ENCODE measurements at regions not wholly inside any gene's neighbourhood (a gene's known extent, or its start where the extent isn't known, plus 50 kb on each side); places are given as distances from the start of the nearest gene placed in this dataset.

DNA sequence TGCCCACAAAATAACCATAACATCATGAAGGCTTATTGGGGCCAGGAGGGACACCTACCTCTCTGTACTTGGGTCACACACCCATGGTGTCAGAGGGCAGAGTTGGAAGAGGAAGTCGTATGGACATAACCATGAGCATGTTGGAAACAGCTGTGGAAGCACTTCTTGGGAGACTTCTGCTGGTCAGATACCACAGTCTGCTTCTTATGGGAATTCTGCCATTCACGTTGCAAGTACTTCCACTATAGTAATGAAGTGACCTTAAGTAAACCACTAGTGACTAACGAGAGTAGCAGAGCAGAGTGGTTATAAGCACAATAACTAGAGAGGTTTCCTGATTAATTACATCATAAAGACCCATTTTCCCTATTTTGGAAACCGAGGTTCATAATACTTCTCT is 61.1 kb upstream of the TFPI start:
- Histone ChIP-seq H3K9me3 (ENCODE audit: control insufficient read depth in 4 of 4, low read length in 3 of 4) (no peaks in the 10 kb centered on the region), H3K9ac (ENCODE audit: low read depth in 1 of 2, low read length in 2 of 2) (no peak overlapping the region), H3K4me1 (ENCODE audit: control insufficient read depth in 4 of 4, insufficient read depth in 4 of 4, low read length in 3 of 4) (no peaks in the 10 kb centered on the region), H3K27ac (ENCODE audit: low read depth in 1 of 2, low read length in 2 of 2) (no peak overlapping the region), H3K36me3 (ENCODE audit: control insufficient read depth in 4 of 4, insufficient read depth in 3 of 4, low read depth in 1 of 4, low read length in 3 of 4) (no peaks in the 10 kb centered on the region), H3K4me3 (ENCODE audit: low read depth in 1 of 3, low read length in 3 of 3) (no peak overlapping the region), H3K27me3 (ENCODE audit: control insufficient read depth in 4 of 4, insufficient read depth in 4 of 4, low read length in 3 of 4) (no peaks in the 10 kb centered on the region)
- TF ChIP-seq RAD21 (IDR thresholded peaks at IDR 0.05) = peak in 1 of 2 donors; percentile 26
- TF ChIP-seq EGR1 (IDR thresholded peaks at IDR 0.05; ENCODE audit: low read depth in 2 of 2) = no peak
- no peak for DNase-seq (ENCODE audit: low spot score)
- 76% methylated on average over 4 of the region's 4 CpGs for WGBS

- H3K27ac ChIP-seq (ENCODE audit: low read depth in 1 of 2, low read length in 2 of 2) = no peak overlapping the region
- no peaks in the 10 kb centered on the region for H3K36me3 ChIP-seq (ENCODE audit: control insufficient read depth in 4 of 4, insufficient read depth in 3 of 4, low read depth in 1 of 4, low read length in 3 of 4)
- 89% methylated on average over 1 of the region's 1 CpG for WGBS
- H3K9ac ChIP-seq (ENCODE audit: low read depth in 1 of 2, low read length in 2 of 2) = no peak overlapping the region
- no peak for DNase-seq (ENCODE audit: low spot score)
- no peaks in the 10 kb centered on the region for H3K9me3 ChIP-seq (ENCODE audit: control insufficient read depth in 4 of 4, low read length in 3 of 4)
- TF ChIP-seq JUND (IDR thresholded peaks at IDR 0.05) = no peak
- TF ChIP-seq RXRA (IDR thresholded peaks at IDR 0.05) = no peak
- no peak for TF ChIP-seq FOXA2 (IDR thresholded peaks at IDR 0.05)
- TF ChIP-seq CTCF (IDR thresholded peaks at IDR 0.05; ENCODE audit: low read depth, low read length, missing input control) = no peak
- TF ChIP-seq, protein P1, sequence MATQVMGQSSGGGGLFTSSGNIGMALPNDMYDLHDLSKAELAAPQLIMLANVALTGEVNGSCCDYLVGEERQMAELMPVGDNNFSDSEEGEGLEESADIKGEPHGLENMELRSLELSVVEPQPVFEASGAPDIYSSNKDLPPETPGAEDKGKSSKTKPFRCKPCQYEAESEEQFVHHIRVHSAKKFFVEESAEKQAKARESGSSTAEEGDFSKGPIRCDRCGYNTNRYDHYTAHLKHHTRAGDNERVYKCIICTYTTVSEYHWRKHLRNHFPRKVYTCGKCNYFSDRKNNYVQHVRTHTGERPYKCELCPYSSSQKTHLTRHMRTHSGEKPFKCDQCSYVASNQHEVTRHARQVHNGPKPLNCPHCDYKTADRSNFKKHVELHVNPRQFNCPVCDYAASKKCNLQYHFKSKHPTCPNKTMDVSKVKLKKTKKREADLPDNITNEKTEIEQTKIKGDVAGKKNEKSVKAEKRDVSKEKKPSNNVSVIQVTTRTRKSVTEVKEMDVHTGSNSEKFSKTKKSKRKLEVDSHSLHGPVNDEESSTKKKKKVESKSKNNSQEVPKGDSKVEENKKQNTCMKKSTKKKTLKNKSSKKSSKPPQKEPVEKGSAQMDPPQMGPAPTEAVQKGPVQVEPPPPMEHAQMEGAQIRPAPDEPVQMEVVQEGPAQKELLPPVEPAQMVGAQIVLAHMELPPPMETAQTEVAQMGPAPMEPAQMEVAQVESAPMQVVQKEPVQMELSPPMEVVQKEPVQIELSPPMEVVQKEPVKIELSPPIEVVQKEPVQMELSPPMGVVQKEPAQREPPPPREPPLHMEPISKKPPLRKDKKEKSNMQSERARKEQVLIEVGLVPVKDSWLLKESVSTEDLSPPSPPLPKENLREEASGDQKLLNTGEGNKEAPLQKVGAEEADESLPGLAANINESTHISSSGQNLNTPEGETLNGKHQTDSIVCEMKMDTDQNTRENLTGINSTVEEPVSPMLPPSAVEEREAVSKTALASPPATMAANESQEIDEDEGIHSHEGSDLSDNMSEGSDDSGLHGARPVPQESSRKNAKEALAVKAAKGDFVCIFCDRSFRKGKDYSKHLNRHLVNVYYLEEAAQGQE (IDR thresholded peaks at IDR 0.05) = no peak
- TF ChIP-seq GABPA (IDR thresholded peaks at IDR 0.05 in 1 of 2, conservative IDR thresholded peaks at IDR 0.05 in 1 of 2) = no peak
- TF ChIP-seq FOXA1 (IDR thresholded peaks at IDR 0.05) = no peak
- no peak for TF ChIP-seq RAD21 (IDR thresholded peaks at IDR 0.05)
- H3K27me3 ChIP-seq (ENCODE audit: control insufficient read depth in 4 of 4, insufficient read depth in 4 of 4, low read length in 3 of 4) = no peaks in the 10 kb centered on the region
- no peaks in the 10 kb centered on the region for H3K4me1 ChIP-seq (ENCODE audit: control insufficient read depth in 4 of 4, insufficient read depth in 4 of 4, low read length in 3 of 4)
- no peak overlapping the region for H3K4me3 ChIP-seq (ENCODE audit: low read depth in 1 of 3, low read length in 3 of 3)
Measured at GRCh38 chr2:187615902-187616301, 61.7 kb upstream of the TFPI start.

DNA sequence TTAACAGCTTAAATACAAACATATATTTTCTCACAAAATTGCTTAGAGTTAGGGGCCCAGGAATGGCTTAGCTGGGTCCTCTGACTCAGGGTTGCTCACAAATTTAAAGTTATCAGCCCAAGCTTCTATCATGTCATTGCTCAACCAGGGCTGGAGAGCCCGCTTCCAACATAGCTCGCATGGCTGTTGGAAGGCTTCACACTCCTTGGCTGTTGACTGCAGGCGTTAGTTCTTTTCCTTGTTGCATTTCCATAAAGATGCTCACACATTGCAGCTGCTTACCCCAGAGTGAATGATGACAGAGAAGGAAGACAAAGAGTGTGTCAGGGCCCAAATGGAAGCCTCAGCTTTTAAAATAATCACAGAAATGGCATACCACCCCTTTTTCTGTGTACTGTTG is 62.9 kb upstream of the TFPI start:
- DNase-seq (ENCODE audit: low spot score) = no peak
- no peaks in the 10 kb centered on the region for H3K9me3 ChIP-seq (ENCODE audit: control insufficient read depth in 4 of 4, low read length in 3 of 4)
- no peaks in the 10 kb centered on the region for H3K4me1 ChIP-seq (ENCODE audit: control insufficient read depth in 4 of 4, insufficient read depth in 4 of 4, low read length in 3 of 4)
- WGBS = 95% methylated on average over 3 of the region's 3 CpGs
- no peak overlapping the region for H3K4me3 ChIP-seq (ENCODE audit: low read depth in 1 of 3, low read length in 3 of 3)
- no peaks in the 10 kb centered on the region for H3K27me3 ChIP-seq (ENCODE audit: control insufficient read depth in 4 of 4, insufficient read depth in 4 of 4, low read length in 3 of 4)
- H3K27ac ChIP-seq (ENCODE audit: low read depth in 1 of 2, low read length in 2 of 2) = no peak overlapping the region
- no peaks in the 10 kb centered on the region for H3K36me3 ChIP-seq (ENCODE audit: control insufficient read depth in 4 of 4, insufficient read depth in 3 of 4, low read depth in 1 of 4, low read length in 3 of 4)
- H3K9ac ChIP-seq (ENCODE audit: low read depth in 1 of 2, low read length in 2 of 2) = no peak overlapping the region
- TF ChIP-seq GABPA (IDR thresholded peaks at IDR 0.05 in 1 of 2, conservative IDR thresholded peaks at IDR 0.05 in 1 of 2) (no peak), FOXA1 (IDR thresholded peaks at IDR 0.05) (no peak), HNF4A (conservative IDR thresholded peaks at IDR 0.05) (no peak), JUND (IDR thresholded peaks at IDR 0.05) (no peak), TAF1 (conservative IDR thresholded peaks at IDR 0.05) (no peak), RAD21 (IDR thresholded peaks at IDR 0.05) (no peak), NR2F2 (IDR thresholded peaks at IDR 0.05) (no peak), ZBTB33 (IDR thresholded peaks at IDR 0.05) (no peak), RXRA (IDR thresholded peaks at IDR 0.05) (no peak), HNF4G (IDR thresholded peaks at IDR 0.05) (no peak), ATF3 (IDR thresholded peaks at IDR 0.05) (no peak), MAX (IDR thresholded peaks at IDR 0.05) (no peak), EGR1 (IDR thresholded peaks at IDR 0.05; ENCODE audit: low read depth in 2 of 2) (no peak), CTCF (IDR thresholded peaks at IDR 0.05; ENCODE audit: low read depth, low read length, missing input control) (no peak), YY1 (IDR thresholded peaks at IDR 0.05) (no peak), FOXA2 (IDR thresholded peaks at IDR 0.05) (no peak)

All from liver (tissue), 8 donors.